Osteoblast (primary cell): ENCODE measurements at regions not wholly inside any gene's neighbourhood (a gene's known extent, or its start where the extent isn't known, plus 50 kb on each side); places are given as distances from the start of the nearest gene placed in this dataset. TPM values are rescaled to one million over a fixed set of nuclear protein-coding genes. Genes with fewer than 3 reads are reported as not detected.

Source experiments
- DNase-seq: peaks from one replicate; pipeline ENCODE4 v3.0.0; 2011; ENCODE audit warnings: low spot score, mixed read lengths; ENCODE audit not compliant: insufficient read length; ENCODE audit errors: missing footprints
- H2AFZ ChIP-seq: 2 replicates; pipeline ENCODE4 v1.6.0; 2011; ENCODE audit warnings: mild to moderate bottlenecking, low read length
- H3K27ac ChIP-seq: 2 replicates; pipeline ENCODE4 v1.5.1; 2011; ENCODE audit warnings: mild to moderate bottlenecking, low read depth, low read length, moderate library complexity
- H3K27me3 ChIP-seq: 2 replicates; pipeline ENCODE4 v1.6.0; 2012; ENCODE audit warnings: mild to moderate bottlenecking, control low read depth, inconsistent platforms, low read length, moderate library complexity; ENCODE audit not compliant: insufficient read depth
- H3K36me3 ChIP-seq: 2 replicates; pipeline ENCODE4 v1.5.1; 2011; ENCODE audit warnings: mild to moderate bottlenecking, low read length, control low read depth, moderate library complexity; ENCODE audit not compliant: insufficient read depth
- H3K4me1 ChIP-seq: 2 replicates; pipeline ENCODE4 v1.5.1; 2011; ENCODE audit warnings: mild to moderate bottlenecking, low read length, control low read depth, moderate library complexity; ENCODE audit not compliant: insufficient read depth
- H3K4me2 ChIP-seq: 2 replicates; pipeline ENCODE4 v1.6.0; 2011; ENCODE audit warnings: mild to moderate bottlenecking, low read length; ENCODE audit not compliant: insufficient read depth
- H3K4me3 ChIP-seq: fragments of 200-600 bp; sonication (generic); 3 replicates; pipeline ENCODE4 v1.5.1; 2012; ENCODE audit warnings: mild to moderate bottlenecking, low read length, inconsistent platforms; ENCODE audit not compliant: insufficient read depth
- H3K79me2 ChIP-seq: 2 replicates; pipeline ENCODE4 v1.6.0; 2012; ENCODE audit warnings: mild to moderate bottlenecking, low read length, control low read depth, inconsistent platforms; ENCODE audit not compliant: insufficient read depth
- H3K9me3 ChIP-seq: 2 replicates; pipeline ENCODE4 v1.5.1; 2011; ENCODE audit warnings: low read depth, low read length, control low read depth
- H4K20me1 ChIP-seq: 2 replicates; pipeline ENCODE4 v1.6.0; 2012; ENCODE audit warnings: mild to moderate bottlenecking, low read length, control low read depth; ENCODE audit not compliant: insufficient read depth
- small RNA-seq: library from RNA; depleted of rRNA; stranded (forward); fragments of <200 nt; gene quantifications from one replicate; pipeline ENCODE3, GENCODE V24; 2012
- TF ChIP-seq, protein P1 (sequence below): IDR thresholded peaks from 2 replicates; pipeline ENCODE4 v1.5.1; 2011; ENCODE audit warnings: mild to moderate bottlenecking, low read depth, low read length, moderate library complexity; ENCODE audit errors: extremely low read depth

DNA sequence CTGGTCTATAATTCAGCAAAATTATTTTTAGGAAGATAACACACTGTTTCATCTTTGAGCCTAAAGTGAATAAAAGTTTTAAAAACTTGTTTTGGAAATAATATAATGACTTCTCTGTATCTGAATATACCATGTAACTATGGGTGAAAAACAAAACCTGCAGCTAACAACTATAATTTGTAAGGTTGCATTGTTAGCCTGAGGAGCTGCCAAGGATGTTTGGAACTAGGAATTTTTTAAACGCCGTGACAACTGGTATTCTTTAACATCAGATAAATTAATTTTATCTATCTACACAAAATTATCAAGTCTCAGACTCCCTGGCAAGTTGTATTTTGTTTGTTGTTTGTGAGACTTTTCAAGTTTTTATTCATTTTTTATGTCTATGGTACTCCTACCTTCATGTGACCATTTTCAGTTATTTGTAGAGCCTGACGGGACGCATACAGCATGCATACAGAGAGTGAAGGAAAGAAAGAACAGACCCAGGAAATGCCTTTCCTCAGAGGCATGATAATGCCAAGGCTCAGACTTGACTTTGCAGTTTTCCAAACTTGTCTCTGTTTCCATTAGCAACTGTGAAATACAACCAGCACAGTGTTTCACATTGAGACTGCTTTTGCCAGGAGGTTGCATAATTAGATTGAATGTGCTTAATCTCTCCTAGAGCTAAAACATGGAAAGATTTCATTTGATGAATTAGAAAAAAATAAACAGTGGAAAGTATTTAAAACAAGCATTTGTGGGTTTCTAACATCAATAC, 60.8 kb upstream of the ARHGEF26 start:
- DNase-seq: no peak
- no peak overlapping the region for H3K27ac ChIP-seq
- no peak overlapping the region for H2AFZ ChIP-seq
- H3K79me2 ChIP-seq: no peaks in the 10 kb centered on the region
- H4K20me1 ChIP-seq: no peaks in the 10 kb centered on the region
- no peaks in the 10 kb centered on the region for H3K36me3 ChIP-seq
- H3K4me2 ChIP-seq: no peak overlapping the region
- no peaks in the 10 kb centered on the region for H3K9me3 ChIP-seq
- H3K4me1 ChIP-seq: no peaks in the 10 kb centered on the region
- no peak overlapping the region for H3K4me3 ChIP-seq
- H3K27me3 ChIP-seq: no peaks in the 10 kb centered on the region
- TF ChIP-seq, protein P1, sequence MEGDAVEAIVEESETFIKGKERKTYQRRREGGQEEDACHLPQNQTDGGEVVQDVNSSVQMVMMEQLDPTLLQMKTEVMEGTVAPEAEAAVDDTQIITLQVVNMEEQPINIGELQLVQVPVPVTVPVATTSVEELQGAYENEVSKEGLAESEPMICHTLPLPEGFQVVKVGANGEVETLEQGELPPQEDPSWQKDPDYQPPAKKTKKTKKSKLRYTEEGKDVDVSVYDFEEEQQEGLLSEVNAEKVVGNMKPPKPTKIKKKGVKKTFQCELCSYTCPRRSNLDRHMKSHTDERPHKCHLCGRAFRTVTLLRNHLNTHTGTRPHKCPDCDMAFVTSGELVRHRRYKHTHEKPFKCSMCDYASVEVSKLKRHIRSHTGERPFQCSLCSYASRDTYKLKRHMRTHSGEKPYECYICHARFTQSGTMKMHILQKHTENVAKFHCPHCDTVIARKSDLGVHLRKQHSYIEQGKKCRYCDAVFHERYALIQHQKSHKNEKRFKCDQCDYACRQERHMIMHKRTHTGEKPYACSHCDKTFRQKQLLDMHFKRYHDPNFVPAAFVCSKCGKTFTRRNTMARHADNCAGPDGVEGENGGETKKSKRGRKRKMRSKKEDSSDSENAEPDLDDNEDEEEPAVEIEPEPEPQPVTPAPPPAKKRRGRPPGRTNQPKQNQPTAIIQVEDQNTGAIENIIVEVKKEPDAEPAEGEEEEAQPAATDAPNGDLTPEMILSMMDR: no peak

- Histone ChIP-seq H3K4me1 (no peaks in the 10 kb centered on the region), H3K4me3 (no peak overlapping the region), H3K79me2 (no peaks in the 10 kb centered on the region), H3K36me3 (no peaks in the 10 kb centered on the region), H4K20me1 (no peaks in the 10 kb centered on the region), H3K27ac (no peak overlapping the region), H3K4me2 (no peak overlapping the region), H2AFZ (no peak overlapping the region), H3K27me3 (no peaks in the 10 kb centered on the region), H3K9me3 (no peaks in the 10 kb centered on the region)
- DNase-seq: no peak
- TF ChIP-seq, protein P1: no peak
Measured at GRCh38 chr3:154061001-154061370, 60.2 kb upstream of the ARHGEF26 start.

- no peaks in the 10 kb centered on the region for H3K79me2 ChIP-seq
- no peak overlapping the region for H3K4me2 ChIP-seq
- TF ChIP-seq, protein P1: no peak
- H3K36me3 ChIP-seq: no peaks in the 10 kb centered on the region
- H3K9me3 ChIP-seq: no peaks in the 10 kb centered on the region
- H3K4me1 ChIP-seq: no peaks in the 10 kb centered on the region
- no peaks in the 10 kb centered on the region for H3K27me3 ChIP-seq
- no peak for DNase-seq
- no peak overlapping the region for H3K27ac ChIP-seq
- no peaks in the 10 kb centered on the region for H4K20me1 ChIP-seq
- no peak overlapping the region for H3K4me3 ChIP-seq
- H2AFZ ChIP-seq: no peak overlapping the region
Measured at GRCh38 chr3:154062513-154062912, 58.7 kb upstream of the ARHGEF26 start.

- Histone ChIP-seq H3K4me2 (no peak overlapping the region), H4K20me1 (no peaks in the 10 kb centered on the region)
Measured at GRCh38 chr3:154071146-154071545, 50.0 kb upstream of the ARHGEF26 start.

More at GRCh38 chr3:154071146-154071545, 50.0 kb upstream of the ARHGEF26 start:
- no peaks in the 10 kb centered on the region for H3K4me1 ChIP-seq
- no peaks in the 10 kb centered on the region for H3K9me3 ChIP-seq
- no peaks in the 10 kb centered on the region for H3K79me2 ChIP-seq
- TF ChIP-seq, protein P1: no peak
- no peak for DNase-seq
- H3K27me3 ChIP-seq: no peaks in the 10 kb centered on the region
- H2AFZ ChIP-seq: no peak overlapping the region
- H3K4me3 ChIP-seq: no peak overlapping the region
- H3K27ac ChIP-seq: no peak overlapping the region
- H3K36me3 ChIP-seq: no peaks in the 10 kb centered on the region

Small RNAs in the stretch of these regions (small RNA-seq; reads per million reads assigned to genes)
- gene RF00019 (not detected), gene RF00096 (not detected), gene RNU6-901P (not detected)
